LNCaP clone FGC (cell line): ENCODE measurements at regions not wholly inside any gene's neighbourhood (a gene's known extent, or its start where the extent isn't known, plus 50 kb on each side); places are given as distances from the start of the nearest gene placed in this dataset.

ENCODE experiments used
- DNase-seq: peaks from one replicate; pipeline ENCODE4 v3.0.0-alpha.2; 2011; ENCODE audit warnings: low read depth
- H3K4me3 ChIP-seq: 2 replicates; pipeline ENCODE4 v1.5.1; 2011; ENCODE audit warnings: mild to moderate bottlenecking, low read depth, low read length, control low read depth
- CTCF ChIP-seq: IDR thresholded peaks from 2 replicates; pipeline ENCODE4 v1.5.1; 2012; ENCODE audit warnings: mild to moderate bottlenecking; ENCODE audit not compliant: control insufficient read depth, insufficient read depth; ENCODE audit errors: extremely low read depth

- no peak for TF ChIP-seq CTCF
- DNase-seq: no peak
- H3K4me3 ChIP-seq: no peak overlapping the region
Observed at GRCh38 chr15:93179700-93180102, 90.7 kb upstream of the RGMA start.

- H3K4me3 ChIP-seq: no peak overlapping the region
- no peak for TF ChIP-seq CTCF
- DNase-seq: no peak
Observed at GRCh38 chr15:93179072-93179471, 90.1 kb upstream of the RGMA start.

- no peak for DNase-seq
- no peak overlapping the region for H3K4me3 ChIP-seq
- no peak for TF ChIP-seq CTCF
Observed at GRCh38 chr15:93178371-93178770, 89.4 kb upstream of the RGMA start.

GRCh38 chr15:93176065-93176464 is 87.1 kb upstream of the RGMA start:
- no peak for DNase-seq
- TF ChIP-seq CTCF: no peak

GRCh38 chr15:93174836-93175235 is 85.8 kb upstream of the RGMA start:
- no peak for DNase-seq
- no peak for TF ChIP-seq CTCF
- no peak overlapping the region for H3K4me3 ChIP-seq

More at GRCh38 chr15:93176065-93176464, 87.1 kb upstream of the RGMA start:
- H3K4me3 ChIP-seq: no peak overlapping the region

- no peak for DNase-seq
- TF ChIP-seq CTCF: no peak
- no peak overlapping the region for H3K4me3 ChIP-seq
Observed at GRCh38 chr15:93173369-93173768, 84.4 kb upstream of the RGMA start.

GRCh38 chr15:93171476-93171875 is 82.5 kb upstream of the RGMA start:
- no peak for DNase-seq
- TF ChIP-seq CTCF: no peak
- no peak overlapping the region for H3K4me3 ChIP-seq
